Urothelium cell line (cell line): ENCODE measurements at regions not wholly inside any gene's neighbourhood (a gene's known extent, or its start where the extent isn't known, plus 50 kb on each side); places are given as distances from the start of the nearest gene placed in this dataset.
A peak's percentile ranks its signal among the peaks of the same experiment; 100 is the strongest.
"Not testable (repeated sequence)": the region's sequence is repeated elsewhere in the genome, so short reads cannot be mapped to it uniquely, and the experiment has no call there.

ENCODE experiments used
- DNase-seq: peaks from one replicate; pipeline ENCODE4 v3.0.0; 2011; ENCODE audit warnings: low spot score, mixed read lengths
- FAIRE-seq: peaks from 2 replicates; lab custom pipeline; 2011; peaks lifted over from hg19 to GRCh38; lab: Jason Lieb, UNC

GRCh38 chr2:209141818-209142217 lies 282.0 kb upstream of the MAP2 start:
- FAIRE-seq: no peak

GRCh38 chr2:209145220-209145691 lies 278.6 kb upstream of the MAP2 start:
- FAIRE-seq, DNase-seq: not testable (repeated sequence)

More at GRCh38 chr2:209141818-209142217, 282.0 kb upstream of the MAP2 start:
- DNase-seq: no peak

GRCh38 chr2:209145941-209146681 lies 277.7 kb upstream of the MAP2 start:
- DNase-seq: no peak
- no peak for FAIRE-seq

GRCh38 chr2:209146682-209147320 lies 277.0 kb upstream of the MAP2 start:
- DNase-seq (no peak), FAIRE-seq (no peak)

- DNase-seq (no peak), FAIRE-seq (no peak)
These were observed 275.9 kb upstream of the MAP2 start for GRCh38 chr2:209147981-209148380.

GRCh38 chr2:209160800-209161588 lies 262.9 kb upstream of the MAP2 start:
- FAIRE-seq: no peak

GRCh38 chr2:209162129-209162528 lies 261.7 kb upstream of the MAP2 start:
- DNase-seq: no peak
- FAIRE-seq: no peak

More at GRCh38 chr2:209160800-209161588, 262.9 kb upstream of the MAP2 start:
- no peak for DNase-seq

- FAIRE-seq (peak; percentile 62), DNase-seq (no peak)
These were observed 241.9 kb upstream of the MAP2 start for GRCh38 chr2:209181984-209182383.

- DNase-seq, FAIRE-seq: not testable (repeated sequence)
These were observed 237.0 kb upstream of the MAP2 start for GRCh38 chr2:209186886-209187285.

GRCh38 chr2:209189893-209190292 lies 234.0 kb upstream of the MAP2 start:
- FAIRE-seq: no peak
- DNase-seq: no peak

- FAIRE-seq (no peak), DNase-seq (no peak)
These were observed 232.7 kb upstream of the MAP2 start for GRCh38 chr2:209191139-209191538.

GRCh38 chr2:209194717-209195116 lies 229.1 kb upstream of the MAP2 start:
- DNase-seq (no peak), FAIRE-seq (no peak)

GRCh38 chr2:209208211-209208610 lies 215.6 kb upstream of the MAP2 start:
- FAIRE-seq: no peak
- peak; percentile 10 for DNase-seq

GRCh38 chr2:209209943-209210342 lies 213.9 kb upstream of the MAP2 start:
- no peak for FAIRE-seq
- no peak for DNase-seq

GRCh38 chr2:209230560-209230959 lies 193.3 kb upstream of the MAP2 start:
- no peak for DNase-seq
- no peak for FAIRE-seq

- FAIRE-seq (no peak), DNase-seq (peak; percentile 4)
These were observed 187.5 kb upstream of the MAP2 start for GRCh38 chr2:209236377-209236776.

- DNase-seq: no peak
- no peak for FAIRE-seq
These were observed 184.9 kb upstream of the MAP2 start for GRCh38 chr2:209238765-209239584.

GRCh38 chr2:209239585-209239938 lies 184.3 kb upstream of the MAP2 start:
- FAIRE-seq (no peak), DNase-seq (no peak)

- no peak for DNase-seq
These were observed 183.6 kb upstream of the MAP2 start for GRCh38 chr2:209240204-209240603.

GRCh38 chr2:209253544-209253943 lies 170.3 kb upstream of the MAP2 start:
- FAIRE-seq: no peak
- no peak for DNase-seq

More at GRCh38 chr2:209240204-209240603, 183.6 kb upstream of the MAP2 start:
- FAIRE-seq: no peak

GRCh38 chr2:209259767-209260166 lies 164.1 kb upstream of the MAP2 start:
- FAIRE-seq (no peak), DNase-seq (no peak)
